Caco-2 (cell line): ENCODE measurements at regions not wholly inside any gene's neighbourhood (a gene's known extent, or its start where the extent isn't known, plus 50 kb on each side); places are given as distances from the start of the nearest gene placed in this dataset.

Experiments
- BruUV-seq: library from RNA; stranded (reverse); fragments of 400-500 nt; replicated peaks from 2 replicates; lab custom pipeline; 2021; lab: Mats Ljungman, UMichigan
- CTCF ChIA-PET: fragments of 300-600 bp; sonication (Branson Sonifier 250); formaldehyde crosslinking; loops from one replicate; lab custom pipeline; 2022; ENCODE audit warnings: antibody characterized with exemption; lab: Charles Lee
- POLR2A ChIA-PET: fragments of 300-600 bp; sonication (Branson Sonifier 250); formaldehyde crosslinking; loops from one replicate; lab custom pipeline; 2022; ENCODE audit warnings: antibody characterized with exemption; lab: Charles Lee
- DNase-seq, 2 experiments: peaks; one replicate each; pipeline versions ENCODE4 v3.0.0 to v3.0.0-alpha.2; 2020 to 2022
- H3K27me3 ChIP-seq: replicated peaks from 2 replicates; pipeline ENCODE4 v1.6.0; 2011; ENCODE audit warnings: low read length; ENCODE audit not compliant: control insufficient read depth, insufficient read depth
- H3K36me3 ChIP-seq: 2 replicates; pipeline ENCODE4 v1.5.1; 2011; ENCODE audit warnings: low read length; ENCODE audit not compliant: control insufficient read depth, insufficient read depth
- H3K4me1 ChIP-seq: fragments of 250-450 bp; sonication (Bioruptor Pico); 2 replicates; pipeline ENCODE4 v1.5.1; 2020; ENCODE audit warnings: mild to moderate bottlenecking
- H3K4me3 ChIP-seq: 2 replicates; pipeline ENCODE4 v1.5.1; 2011; ENCODE audit warnings: low read depth, mild to moderate bottlenecking, control low read depth, low read length
- H3K9me3 ChIP-seq: fragments of 250-450 bp; sonication (Bioruptor Pico); 2 replicates; pipeline ENCODE4 v1.5.1; 2020; ENCODE audit warnings: mild to moderate bottlenecking, moderate library complexity
- H3K27ac Mint-ChIP-seq: one replicate; pipeline ENCODE4 v1.8.0; 2022; ENCODE audit warnings: mixed read lengths; ENCODE audit not compliant: unreplicated experiment
- H3K27me3 Mint-ChIP-seq: one replicate; pipeline ENCODE4 v1.8.0; 2022; ENCODE audit warnings: mixed read lengths; ENCODE audit not compliant: insufficient read depth, unreplicated experiment
- H3K36me3 Mint-ChIP-seq: one replicate; pipeline ENCODE4 v1.8.0; 2022; ENCODE audit warnings: mild to moderate bottlenecking, mixed read lengths; ENCODE audit not compliant: insufficient read depth, unreplicated experiment
- H3K4me1 Mint-ChIP-seq: one replicate; pipeline ENCODE4 v1.8.0; 2022; ENCODE audit warnings: low read depth, mixed read lengths; ENCODE audit not compliant: unreplicated experiment
- H3K4me3 Mint-ChIP-seq: one replicate; pipeline ENCODE4 v1.8.0; 2022; ENCODE audit warnings: mild to moderate bottlenecking, moderate library complexity, mixed read lengths; ENCODE audit not compliant: unreplicated experiment
- H3K9me3 Mint-ChIP-seq: one replicate; pipeline ENCODE4 v1.8.0; 2022; ENCODE audit warnings: mixed read lengths; ENCODE audit not compliant: unreplicated experiment
- intact Hi-C: fragments of 100-400 bp; cut with micrococcal nuclease; formaldehyde crosslinking; loops from one replicate; pipeline ENCODE4 v1.10.0; 2022; ENCODE audit not compliant: unreplicated experiment
- TF ChIP-seq, protein P1 (sequence below), 2 experiments: fragments of 200-600 bp in 1 of 2; IDR thresholded peaks; 1 replicate in 1 of 2; 2 replicates in 1 of 2; pipeline versions ENCODE4 v1.5.1 to v1.8.0; 2011 to 2022; ENCODE audit warnings: antibody characterized with exemption in 1 of 2, control low read depth in 1 of 2, inconsistent platforms in 1 of 2, low read depth in 1 of 2, low read length in 1 of 2, mild to moderate bottlenecking in 1 of 2, moderate library complexity in 1 of 2; ENCODE audit not compliant: insufficient read depth in 1 of 2, severe bottlenecking in 1 of 2, unreplicated experiment in 1 of 2

DNA sequence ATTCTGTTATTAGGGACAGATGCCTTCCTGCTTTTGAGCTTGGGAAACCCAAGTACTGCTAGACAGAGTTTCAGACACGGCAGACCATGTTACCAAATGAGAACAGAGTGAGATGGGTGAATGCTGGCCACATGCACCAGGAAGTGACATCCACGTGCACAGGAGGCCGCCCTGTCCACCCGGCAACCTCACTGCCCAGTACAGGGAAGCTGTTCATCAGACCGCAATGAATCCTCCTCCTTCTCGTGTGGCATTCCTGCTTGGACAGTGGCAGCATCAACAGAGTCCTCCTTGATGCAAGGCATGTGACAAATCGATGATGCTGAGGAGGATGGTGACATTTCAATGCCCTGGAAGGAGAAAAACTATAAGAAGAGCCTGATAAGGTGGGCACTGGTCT, 191.0 kb upstream of the SOX1 start:
- intact Hi-C loops: no loop called here
- H3K36me3 ChIP-seq: no peaks in the 10 kb centered on the region
- H3K4me3 ChIP-seq: no peak overlapping the region
- Mint-ChIP-seq H3K9me3 (no peaks in the 10 kb centered on the region), H3K4me3 (no peak overlapping the region), H3K36me3 (no peaks in the 10 kb centered on the region), H3K27me3 (peaks cover 32% of the 10 kb centered on the region), H3K4me1 (no peaks in the 10 kb centered on the region), H3K27ac (no peak overlapping the region)
- TF ChIP-seq, protein P1, sequence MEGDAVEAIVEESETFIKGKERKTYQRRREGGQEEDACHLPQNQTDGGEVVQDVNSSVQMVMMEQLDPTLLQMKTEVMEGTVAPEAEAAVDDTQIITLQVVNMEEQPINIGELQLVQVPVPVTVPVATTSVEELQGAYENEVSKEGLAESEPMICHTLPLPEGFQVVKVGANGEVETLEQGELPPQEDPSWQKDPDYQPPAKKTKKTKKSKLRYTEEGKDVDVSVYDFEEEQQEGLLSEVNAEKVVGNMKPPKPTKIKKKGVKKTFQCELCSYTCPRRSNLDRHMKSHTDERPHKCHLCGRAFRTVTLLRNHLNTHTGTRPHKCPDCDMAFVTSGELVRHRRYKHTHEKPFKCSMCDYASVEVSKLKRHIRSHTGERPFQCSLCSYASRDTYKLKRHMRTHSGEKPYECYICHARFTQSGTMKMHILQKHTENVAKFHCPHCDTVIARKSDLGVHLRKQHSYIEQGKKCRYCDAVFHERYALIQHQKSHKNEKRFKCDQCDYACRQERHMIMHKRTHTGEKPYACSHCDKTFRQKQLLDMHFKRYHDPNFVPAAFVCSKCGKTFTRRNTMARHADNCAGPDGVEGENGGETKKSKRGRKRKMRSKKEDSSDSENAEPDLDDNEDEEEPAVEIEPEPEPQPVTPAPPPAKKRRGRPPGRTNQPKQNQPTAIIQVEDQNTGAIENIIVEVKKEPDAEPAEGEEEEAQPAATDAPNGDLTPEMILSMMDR (IDR thresholded peaks at IDR 0.05; ENCODE audit: insufficient read depth in 1 of 2, low read depth in 1 of 2, low read length in 1 of 2, severe bottlenecking in 1 of 2, unreplicated experiment in 1 of 2): no peak
- H3K9me3 ChIP-seq: no peaks in the 10 kb centered on the region
- no peaks in the 10 kb centered on the region; the same call in 1 of the 2 replicates for H3K27me3 ChIP-seq
- POLR2A ChIA-PET: no interaction called here
- no TSS peak for BruUV-seq
- CTCF ChIA-PET: no interaction called here
- H3K4me1 ChIP-seq: no peaks in the 10 kb centered on the region
- DNase-seq: no peak

GRCh38 chr13:111876506-111876905, 190.4 kb upstream of the SOX1 start:
- BruUV-seq: no TSS peak

DNA sequence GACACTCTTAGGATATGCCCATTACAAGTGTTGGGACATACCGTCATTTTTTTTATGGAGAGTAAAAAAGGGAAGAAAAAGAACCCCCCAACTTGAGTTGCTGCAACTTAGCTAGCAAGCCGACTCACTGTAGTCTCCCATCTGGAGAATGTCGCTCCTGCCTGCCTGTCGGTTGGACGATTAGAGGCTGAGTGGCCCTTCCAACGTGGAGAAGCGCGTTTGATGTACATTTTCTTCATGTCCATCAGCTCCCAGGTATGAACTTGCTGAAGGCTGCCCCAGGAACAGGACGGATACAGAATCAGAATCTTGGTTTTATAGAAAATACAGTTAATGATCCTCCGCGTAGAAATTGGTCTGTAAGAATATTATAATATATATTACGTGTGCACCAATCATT, 189.0 kb upstream of the SOX1 start:
- H3K4me3 ChIP-seq: no peak overlapping the region
- no peaks in the 10 kb centered on the region for H3K9me3 ChIP-seq
- Mint-ChIP-seq H3K4me3 (no peak overlapping the region), H3K9me3 (no peaks in the 10 kb centered on the region), H3K27ac (no peak overlapping the region), H3K36me3 (no peaks in the 10 kb centered on the region), H3K27me3 (peaks cover 22% of the 10 kb centered on the region), H3K4me1 (no peaks in the 10 kb centered on the region)
- no TSS peak for BruUV-seq
- TF ChIP-seq, protein P1 (IDR thresholded peaks at IDR 0.05; ENCODE audit: insufficient read depth in 1 of 2, low read depth in 1 of 2, low read length in 1 of 2, severe bottlenecking in 1 of 2, unreplicated experiment in 1 of 2): no peak
- POLR2A ChIA-PET: no interaction called here
- CTCF ChIA-PET: no interaction called here
- intact Hi-C loops: no loop called here
- H3K4me1 ChIP-seq: no peaks in the 10 kb centered on the region
- H3K27me3 ChIP-seq: no peaks in the 10 kb centered on the region; the same call in 1 of the 2 replicates
- DNase-seq: no peak
- no peaks in the 10 kb centered on the region for H3K36me3 ChIP-seq

More at GRCh38 chr13:111876506-111876905, 190.4 kb upstream of the SOX1 start:
- POLR2A ChIA-PET: no interaction called here
- no peaks in the 10 kb centered on the region for H3K36me3 ChIP-seq
- CTCF ChIA-PET: no interaction called here
- no peak overlapping the region for H3K27ac Mint-ChIP-seq
- peaks cover 28% of the 10 kb centered on the region for H3K27me3 Mint-ChIP-seq
- DNase-seq: peak in 1 of 2 experiments; percentile 8
- H3K9me3 Mint-ChIP-seq: no peaks in the 10 kb centered on the region
- H3K4me3 ChIP-seq: no peak overlapping the region
- H3K4me1 Mint-ChIP-seq: no peaks in the 10 kb centered on the region
- H3K4me3 Mint-ChIP-seq: no peak overlapping the region
- H3K9me3 ChIP-seq: no peaks in the 10 kb centered on the region
- H3K36me3 Mint-ChIP-seq: no peaks in the 10 kb centered on the region
- TF ChIP-seq, protein P1 (IDR thresholded peaks at IDR 0.05; ENCODE audit: insufficient read depth in 1 of 2, low read depth in 1 of 2, low read length in 1 of 2, severe bottlenecking in 1 of 2, unreplicated experiment in 1 of 2): no peak
- H3K4me1 ChIP-seq: no peaks in the 10 kb centered on the region
- intact Hi-C loops: no loop called here
- no peaks in the 10 kb centered on the region; the same call in 1 of the 2 replicates for H3K27me3 ChIP-seq
